Neural progenitor cell (in vitro differentiated cells): ENCODE measurements at regions not wholly inside any gene's neighbourhood (a gene's known extent, or its start where the extent isn't known, plus 50 kb on each side); places are given as distances from the start of the nearest gene placed in this dataset.

Experiments
- DNase-seq: peaks from one replicate; pipeline ENCODE4 v3.0.0-alpha.2; 2016; ENCODE audit warnings: low spot score
- H2AFZ ChIP-seq: fragments of 200-600 bp; sonication (generic); replicated peaks from 2 replicates; pipeline ENCODE4 v1.6.1; 2016; ENCODE audit warnings: antibody characterized with exemption
- H3F3A ChIP-seq: fragments of 200-600 bp; sonication (generic); 2 replicates; pipeline ENCODE4 v1.6.1; 2016; ENCODE audit warnings: antibody characterized with exemption, low read depth
- H3K27ac ChIP-seq: fragments of 200-600 bp; sonication (generic); 2 replicates; pipeline ENCODE4 v1.5.1; 2016; ENCODE audit warnings: mild to moderate bottlenecking
- H3K27me3 ChIP-seq: fragments of 200-600 bp; sonication (generic); 2 replicates; pipeline ENCODE4 v1.6.1; 2016; ENCODE audit warnings: mild to moderate bottlenecking, moderate library complexity
- H3K36me3 ChIP-seq: fragments of 200-600 bp; sonication (generic); 2 replicates; pipeline ENCODE4 v1.5.1; 2016
- H3K4me1 ChIP-seq: fragments of 200-600 bp; sonication (generic); 2 replicates; pipeline ENCODE4 v1.6.1; 2016; ENCODE audit warnings: mixed run types
- H3K4me2 ChIP-seq: fragments of 200-600 bp; sonication (generic); 2 replicates; pipeline ENCODE4 v1.6.1; 2016
- H3K4me3 ChIP-seq: fragments of 200-600 bp; sonication (generic); 2 replicates; pipeline ENCODE4 v1.5.1; 2016
- H3K79me2 ChIP-seq: fragments of 200-600 bp; sonication (generic); 2 replicates; pipeline ENCODE4 v1.6.1; 2016; ENCODE audit warnings: low read depth
- H3K9ac ChIP-seq: fragments of 200-600 bp; sonication (generic); 2 replicates; pipeline ENCODE4 v1.6.1; 2016
- H3K9me3 ChIP-seq: fragments of 200-600 bp; sonication (generic); 2 replicates; pipeline ENCODE4 v1.5.1; 2016; ENCODE audit warnings: low read depth
- H4K20me1 ChIP-seq: fragments of 200-600 bp; sonication (generic); 2 replicates; pipeline ENCODE4 v1.6.1; 2016; ENCODE audit warnings: low read depth
- H3K27ac Mint-ChIP-seq: 3 replicates; pipeline ENCODE4 v1.8.0; 2021; ENCODE audit warnings: mixed read lengths
- H3K27me3 Mint-ChIP-seq: 2 replicates; pipeline ENCODE4 v1.8.0; 2022; ENCODE audit warnings: low read depth, mild to moderate bottlenecking, inconsistent platforms, moderate library complexity, mixed read lengths; ENCODE audit not compliant: insufficient read depth
- H3K36me3 Mint-ChIP-seq: 3 replicates; pipeline ENCODE4 v1.8.0; 2021; ENCODE audit warnings: mixed read lengths
- H3K4me1 Mint-ChIP-seq: 3 replicates; pipeline ENCODE4 v1.8.0; 2021; ENCODE audit warnings: mixed read lengths
- H3K4me3 Mint-ChIP-seq: 3 replicates; pipeline ENCODE4 v1.8.0; 2021; ENCODE audit warnings: mild to moderate bottlenecking, moderate library complexity, mixed read lengths
- H3K9me3 Mint-ChIP-seq: 3 replicates; pipeline ENCODE4 v1.8.0; 2020; ENCODE audit warnings: mixed read lengths
- EZH2 ChIP-seq: fragments of 200-600 bp; sonication (generic); IDR thresholded peaks from 2 replicates; pipeline ENCODE4 v1.6.1; 2017; ENCODE audit warnings: antibody characterized with exemption, mild to moderate bottlenecking, moderate library complexity
- EZH2phosphoT487 ChIP-seq: fragments of 200-600 bp; sonication (generic); IDR thresholded peaks from 2 replicates; pipeline ENCODE4 v1.6.1; 2017; ENCODE audit warnings: antibody characterized with exemption
- TF ChIP-seq, protein P1 (sequence below): fragments of 200-600 bp; sonication (generic); IDR thresholded peaks from 2 replicates; pipeline ENCODE4 v1.5.1; 2017; ENCODE audit warnings: antibody characterized with exemption, mild to moderate bottlenecking

- H3K27me3 Mint-ChIP-seq, result peaks cover 16% of the 10 kb centered on the region
- no peaks in the 10 kb centered on the region for H3K9me3 ChIP-seq
- H4K20me1 ChIP-seq, result no peaks in the 10 kb centered on the region
- no peaks in the 10 kb centered on the region for H3K4me1 Mint-ChIP-seq
- no peaks in the 10 kb centered on the region for H3K79me2 ChIP-seq
- H3F3A ChIP-seq, result no peaks in the 10 kb centered on the region
- H3K36me3 ChIP-seq, result no peaks in the 10 kb centered on the region
- H3K9ac ChIP-seq, result no peak overlapping the region
- peaks cover 34% of the 10 kb centered on the region for H3K27me3 ChIP-seq
- no peak overlapping the region for H3K4me2 ChIP-seq
- no peak for TF ChIP-seq EZH2phosphoT487
- H3K4me3 Mint-ChIP-seq, result no peak overlapping the region
- H3K4me1 ChIP-seq, result no peaks in the 10 kb centered on the region
- no peaks in the 10 kb centered on the region for H3K36me3 Mint-ChIP-seq
- DNase-seq, result no peak
- H3K9me3 Mint-ChIP-seq, result no peaks in the 10 kb centered on the region
- H2AFZ ChIP-seq, result no peak overlapping the region
- no peak overlapping the region for H3K27ac ChIP-seq
- no peak overlapping the region for H3K4me3 ChIP-seq
- peak overlapping the region; percentile 30 for H3K27ac Mint-ChIP-seq
Observed at GRCh38 chr1:36557041-36558000, 74.6 kb upstream of the CSF3R start.

- TF ChIP-seq, protein P1, sequence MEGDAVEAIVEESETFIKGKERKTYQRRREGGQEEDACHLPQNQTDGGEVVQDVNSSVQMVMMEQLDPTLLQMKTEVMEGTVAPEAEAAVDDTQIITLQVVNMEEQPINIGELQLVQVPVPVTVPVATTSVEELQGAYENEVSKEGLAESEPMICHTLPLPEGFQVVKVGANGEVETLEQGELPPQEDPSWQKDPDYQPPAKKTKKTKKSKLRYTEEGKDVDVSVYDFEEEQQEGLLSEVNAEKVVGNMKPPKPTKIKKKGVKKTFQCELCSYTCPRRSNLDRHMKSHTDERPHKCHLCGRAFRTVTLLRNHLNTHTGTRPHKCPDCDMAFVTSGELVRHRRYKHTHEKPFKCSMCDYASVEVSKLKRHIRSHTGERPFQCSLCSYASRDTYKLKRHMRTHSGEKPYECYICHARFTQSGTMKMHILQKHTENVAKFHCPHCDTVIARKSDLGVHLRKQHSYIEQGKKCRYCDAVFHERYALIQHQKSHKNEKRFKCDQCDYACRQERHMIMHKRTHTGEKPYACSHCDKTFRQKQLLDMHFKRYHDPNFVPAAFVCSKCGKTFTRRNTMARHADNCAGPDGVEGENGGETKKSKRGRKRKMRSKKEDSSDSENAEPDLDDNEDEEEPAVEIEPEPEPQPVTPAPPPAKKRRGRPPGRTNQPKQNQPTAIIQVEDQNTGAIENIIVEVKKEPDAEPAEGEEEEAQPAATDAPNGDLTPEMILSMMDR, result no peak
- TF ChIP-seq EZH2phosphoT487 (no peak), EZH2 (no peak)
- no peak overlapping the region for H2AFZ ChIP-seq
- no peak overlapping the region for H3K27ac ChIP-seq
- H3K27me3 Mint-ChIP-seq, result peaks cover 16% of the 10 kb centered on the region
- no peak overlapping the region for H3K4me3 ChIP-seq
- no peak for DNase-seq
- no peaks in the 10 kb centered on the region for H3K36me3 Mint-ChIP-seq
- no peak overlapping the region for H3K4me3 Mint-ChIP-seq
- no peaks in the 10 kb centered on the region for H3F3A ChIP-seq
- peaks cover 56% of the 10 kb centered on the region for H3K27me3 ChIP-seq
- no peaks in the 10 kb centered on the region for H3K4me1 Mint-ChIP-seq
- no peaks in the 10 kb centered on the region for H3K9me3 ChIP-seq
- H3K79me2 ChIP-seq, result no peaks in the 10 kb centered on the region
- no peaks in the 10 kb centered on the region for H3K9me3 Mint-ChIP-seq
- H3K36me3 ChIP-seq, result no peaks in the 10 kb centered on the region
- no peak overlapping the region for H3K27ac Mint-ChIP-seq
- no peaks in the 10 kb centered on the region for H3K4me1 ChIP-seq
- no peak overlapping the region for H3K4me2 ChIP-seq
- no peak overlapping the region for H3K9ac ChIP-seq
- H4K20me1 ChIP-seq, result no peaks in the 10 kb centered on the region
Observed at GRCh38 chr1:36555041-36555440, 72.3 kb upstream of the CSF3R start.

- Histone ChIP-seq H2AFZ (no peak overlapping the region), H3K27ac (no peak overlapping the region), H3K9me3 (no peaks in the 10 kb centered on the region), H3K4me2 (no peak overlapping the region), H3K4me3 (no peak overlapping the region), H3K4me1 (no peaks in the 10 kb centered on the region), H3K9ac (no peak overlapping the region), H3K27me3 (peaks cover 64% of the 10 kb centered on the region), H3K79me2 (no peaks in the 10 kb centered on the region), H4K20me1 (no peaks in the 10 kb centered on the region), H3F3A (no peaks in the 10 kb centered on the region), H3K36me3 (no peaks in the 10 kb centered on the region)
- no peaks in the 10 kb centered on the region for H3K4me1 Mint-ChIP-seq
- TF ChIP-seq, protein P1, result no peak
- TF ChIP-seq EZH2 (no peak), EZH2phosphoT487 (no peak)
- no peak overlapping the region for H3K4me3 Mint-ChIP-seq
- DNase-seq, result no peak
- no peak overlapping the region for H3K27ac Mint-ChIP-seq
- H3K27me3 Mint-ChIP-seq, result peaks cover 16% of the 10 kb centered on the region
- no peaks in the 10 kb centered on the region for H3K36me3 Mint-ChIP-seq
- H3K9me3 Mint-ChIP-seq, result no peaks in the 10 kb centered on the region
Observed at GRCh38 chr1:36554323-36554628, 71.6 kb upstream of the CSF3R start.
